ENCODE measurements at regions not wholly inside any gene's neighbourhood (a gene's known extent, or its start where the extent isn't known, plus 50 kb on each side); places are given as distances from the start of the nearest gene placed in this dataset.

GRCh38 chr14:100472491-100472890 lies 114.7 kb downstream of the BEGAIN start:
- no peak for DNase-seq
- in situ Hi-C loops (cut with HindIII; ENCODE audit: low pct_ligation_motif_present, low pct_unique_long_range_greater_than_20kb, low sequenced_read_pairs): no loop called here

DNA sequence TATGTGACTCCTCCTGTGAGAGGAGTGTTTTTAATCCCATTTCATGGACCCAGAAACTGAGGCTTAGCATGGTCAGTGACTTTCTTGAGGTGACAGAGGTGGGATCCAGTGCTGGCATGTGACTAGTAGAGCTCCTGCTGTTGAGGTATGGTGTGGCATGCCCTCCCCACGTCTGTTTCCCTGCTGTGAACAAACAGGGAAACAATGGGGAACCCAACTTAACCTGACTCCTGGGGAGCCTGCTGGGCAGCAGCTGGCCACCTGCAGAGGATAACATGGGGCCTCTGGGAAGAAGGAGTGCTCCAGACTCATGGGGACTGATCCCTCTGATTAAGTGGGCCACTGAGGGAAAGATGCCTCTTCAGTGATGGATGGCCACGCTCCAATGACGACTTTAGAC lies 114.0 kb downstream of the BEGAIN start:
- in situ Hi-C loops (cut with HindIII; ENCODE audit: low pct_ligation_motif_present, low pct_unique_long_range_greater_than_20kb, low sequenced_read_pairs): no loop called here

GRCh38 chr14:100474196-100474595 lies 113.0 kb downstream of the BEGAIN start:
- in situ Hi-C loops (cut with HindIII; ENCODE audit: low pct_ligation_motif_present, low pct_unique_long_range_greater_than_20kb, low sequenced_read_pairs): no loop called here
- DNase-seq: no peak

More for the DNA sequence above, 114.0 kb downstream of the BEGAIN start:
- no peak for DNase-seq

- no peak for DNase-seq
- in situ Hi-C loops (cut with HindIII; ENCODE audit: low pct_ligation_motif_present, low pct_unique_long_range_greater_than_20kb, low sequenced_read_pairs): no loop called here
Measured at GRCh38 chr14:100475268-100475667, 111.9 kb downstream of the BEGAIN start.

GRCh38 chr14:100476012-100476822 lies 111.0 kb downstream of the BEGAIN start:
- peak; percentile 6 for DNase-seq
- in situ Hi-C loops (cut with HindIII; ENCODE audit: low pct_ligation_motif_present, low pct_unique_long_range_greater_than_20kb, low sequenced_read_pairs): no loop called here

DNA sequence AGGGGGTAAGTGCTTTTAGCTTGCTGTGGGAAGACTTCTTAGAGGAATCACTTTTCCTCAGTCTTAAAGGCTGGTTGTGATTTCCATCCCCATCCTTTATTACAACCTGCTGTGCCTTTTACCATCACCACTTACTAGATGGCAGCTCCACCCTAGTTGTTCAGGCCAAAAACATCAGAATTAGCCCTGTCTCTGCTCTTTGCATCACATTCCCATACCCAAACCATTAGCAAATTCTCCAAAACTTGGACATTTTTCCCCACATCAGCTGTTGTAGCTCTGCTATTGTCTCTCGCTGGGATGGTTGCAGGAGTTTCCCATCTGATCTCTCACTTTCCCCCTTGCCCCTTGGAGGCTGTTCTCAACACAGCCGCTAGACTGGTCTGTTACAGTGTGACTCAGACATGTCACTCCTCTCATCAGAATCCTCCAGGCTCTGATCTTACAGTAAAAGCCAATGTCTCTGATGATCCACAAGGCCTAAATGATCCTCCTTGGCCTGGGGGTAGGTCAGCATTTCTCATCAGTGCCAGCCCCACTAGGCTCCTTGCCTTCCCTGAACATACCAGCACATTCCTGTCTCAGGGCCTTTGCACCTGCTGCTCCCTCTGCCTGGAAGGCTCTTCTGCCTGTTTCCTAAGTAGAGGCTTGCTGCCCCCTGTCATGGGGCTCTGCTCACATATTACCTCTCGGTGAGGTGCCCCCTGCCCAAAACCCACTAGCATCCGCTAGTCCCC lies 102.5 kb downstream of the BEGAIN start:
- no peak for DNase-seq
- in situ Hi-C loops (cut with HindIII; ENCODE audit: low pct_ligation_motif_present, low pct_unique_long_range_greater_than_20kb, low sequenced_read_pairs): no loop called here

DNA sequence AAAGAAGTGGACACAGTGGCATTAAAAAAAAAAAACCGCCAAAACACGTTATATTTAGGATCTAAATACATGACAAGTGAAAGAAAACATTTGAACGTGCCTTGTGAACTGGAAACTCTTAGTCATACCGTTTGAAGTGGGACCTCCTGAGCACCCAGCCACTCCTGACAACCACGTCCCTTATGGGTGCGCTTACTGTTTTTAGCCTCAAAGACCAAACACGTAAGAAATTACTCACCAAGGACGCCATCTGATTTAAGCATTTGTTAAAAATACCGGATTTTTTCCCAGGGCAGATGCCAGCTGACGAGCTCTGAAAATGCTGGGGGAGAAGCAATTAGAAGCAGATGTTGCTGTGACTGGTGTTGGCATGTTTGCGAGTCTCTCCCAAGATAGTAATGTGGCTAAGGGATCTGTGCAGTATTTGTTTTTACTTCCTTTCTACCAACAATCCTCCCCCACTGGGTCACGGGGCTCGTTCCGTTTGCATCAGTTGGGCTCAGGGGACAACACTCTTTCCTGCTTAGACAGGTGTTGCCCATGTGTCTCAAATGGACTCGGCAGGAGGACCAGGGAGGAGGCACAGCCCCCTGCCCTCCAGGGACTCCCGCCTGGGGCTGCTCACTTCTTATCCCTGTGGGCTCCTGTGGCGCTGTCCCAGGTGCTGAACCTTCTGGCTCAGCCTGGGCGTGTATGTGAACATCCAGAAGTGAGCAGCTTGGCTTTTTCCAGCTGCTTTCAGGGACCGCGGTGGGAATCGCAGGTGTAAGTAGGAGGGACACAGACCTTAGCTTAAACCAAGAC lies 101.0 kb downstream of the BEGAIN start:
- peak; percentile 48 for DNase-seq
- in situ Hi-C loops (cut with HindIII; ENCODE audit: low pct_ligation_motif_present, low pct_unique_long_range_greater_than_20kb, low sequenced_read_pairs): no loop called here
